CD4-positive, alpha-beta T cell treated with Interferon alpha-2 for 1 hour (primary cell): ENCODE measurements at regions not wholly inside any gene's neighbourhood (a gene's known extent, or its start where the extent isn't known, plus 50 kb on each side); places are given as distances from the start of the nearest gene placed in this dataset.
A peak's percentile ranks its signal among the peaks of the same experiment; 100 is the strongest.
"Not testable (repeated sequence)": the region's sequence is repeated elsewhere in the genome, so short reads cannot be mapped to it uniquely, and the experiment has no call there.

Experiments
- DNase-seq, 2 donors: peaks; one replicate each; pipeline ENCODE4 v3.0.0-alpha.2; 2020 to 2022

DNA sequence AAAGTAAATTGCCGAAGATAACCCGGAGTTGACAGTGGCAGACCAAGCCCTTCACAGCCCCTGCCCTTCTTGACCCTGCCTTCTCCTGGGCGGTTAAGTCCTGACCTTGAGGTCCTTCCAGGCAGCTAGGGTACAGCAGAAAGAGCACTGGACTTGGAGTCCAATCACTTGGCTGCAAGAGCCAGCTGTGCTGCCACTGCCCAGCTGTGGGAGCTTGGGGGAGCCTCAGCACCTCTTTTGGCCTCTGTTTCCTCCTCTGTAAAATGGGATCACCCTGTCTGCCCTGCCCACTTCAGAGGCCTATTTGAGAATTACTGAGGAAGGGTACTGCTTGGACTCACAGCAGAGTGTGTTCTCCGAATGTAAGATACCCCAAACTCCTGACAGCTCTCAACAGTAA, 66.2 kb upstream of the SMAD6 start:
- DNase-seq = no peak

DNA sequence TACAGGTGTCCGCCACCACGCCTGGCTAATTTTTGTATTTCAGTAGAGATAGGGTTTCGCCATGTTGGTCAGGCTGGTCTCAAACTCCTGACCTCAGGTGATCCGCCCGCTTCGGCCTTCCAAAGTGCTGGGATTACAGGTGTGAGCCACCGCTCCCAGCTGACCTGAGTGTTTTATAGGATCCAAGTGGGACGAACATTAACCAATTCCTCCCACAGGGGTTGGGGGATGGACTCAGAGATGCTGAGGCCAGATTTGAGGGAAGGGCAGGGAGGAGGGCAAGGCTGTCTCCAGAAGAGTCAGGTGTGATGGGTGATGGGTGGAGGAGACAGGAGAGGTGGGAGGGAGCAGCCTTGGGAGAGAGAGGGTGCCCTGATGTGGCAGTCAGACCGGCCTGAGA, 65.0 kb upstream of the SMAD6 start:
- DNase-seq = not testable (repeated sequence)

DNA sequence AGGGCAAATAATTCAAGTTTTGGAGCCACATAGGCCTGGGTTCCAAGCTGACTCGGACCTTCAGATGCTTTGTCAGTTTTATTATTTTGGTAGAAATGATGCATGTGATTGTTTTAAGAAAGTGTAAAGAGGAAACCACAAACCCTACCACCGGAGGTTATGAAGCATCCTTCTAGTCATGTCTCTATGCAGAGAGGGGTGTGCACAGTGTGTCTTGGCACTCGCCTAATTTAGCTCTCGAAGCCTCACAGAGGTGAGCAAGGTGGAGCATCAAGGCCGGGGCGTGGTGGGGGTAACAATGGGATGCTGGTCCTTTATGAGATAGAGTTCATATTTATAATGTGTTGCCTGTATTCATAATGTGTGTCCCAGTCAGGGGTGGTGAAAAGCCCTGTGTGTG, 63.7 kb upstream of the SMAD6 start:
- peak in 1 of 2 donors; percentile 11 for DNase-seq

DNA sequence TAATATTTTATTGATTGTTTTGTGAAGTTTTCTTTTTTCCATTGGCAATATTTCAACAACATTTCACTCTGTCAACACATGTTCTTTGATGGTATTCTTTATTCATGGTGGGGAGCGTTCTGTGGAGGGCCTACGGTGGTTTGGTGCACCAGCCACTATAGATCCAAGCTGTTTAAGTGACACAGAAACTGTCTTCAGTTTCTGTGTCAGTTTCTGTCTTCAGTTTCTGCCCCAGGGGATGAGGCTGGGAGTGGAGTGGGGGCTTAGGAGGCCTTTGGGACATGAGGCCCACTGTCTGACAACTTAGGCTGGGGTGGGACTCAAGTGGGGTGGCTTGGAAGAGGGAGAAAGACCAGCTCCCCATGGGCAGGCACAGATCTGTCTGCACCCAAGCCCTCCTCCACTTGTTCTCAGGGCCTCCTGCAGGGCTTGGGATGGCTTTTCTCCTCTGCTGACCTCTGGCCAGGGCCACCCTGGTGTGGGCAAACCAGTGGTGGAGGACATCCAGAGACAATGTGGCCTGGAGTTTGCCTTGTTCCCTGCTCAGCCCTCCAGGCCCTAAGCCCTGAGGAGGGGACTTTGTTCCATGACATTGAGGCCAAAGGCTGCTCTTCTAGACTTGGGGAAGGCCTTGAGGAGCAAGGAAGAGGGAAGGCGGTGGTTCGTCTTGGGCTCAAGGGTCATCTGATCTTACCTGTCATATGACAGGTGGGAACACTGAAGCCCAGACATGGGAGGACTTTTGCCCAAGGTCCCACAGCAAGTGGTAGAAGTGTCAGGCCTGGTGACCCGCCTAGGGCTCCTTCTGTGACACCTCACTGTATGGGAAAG, 60.3 kb upstream of the SMAD6 start:
- no peak for DNase-seq

DNA sequence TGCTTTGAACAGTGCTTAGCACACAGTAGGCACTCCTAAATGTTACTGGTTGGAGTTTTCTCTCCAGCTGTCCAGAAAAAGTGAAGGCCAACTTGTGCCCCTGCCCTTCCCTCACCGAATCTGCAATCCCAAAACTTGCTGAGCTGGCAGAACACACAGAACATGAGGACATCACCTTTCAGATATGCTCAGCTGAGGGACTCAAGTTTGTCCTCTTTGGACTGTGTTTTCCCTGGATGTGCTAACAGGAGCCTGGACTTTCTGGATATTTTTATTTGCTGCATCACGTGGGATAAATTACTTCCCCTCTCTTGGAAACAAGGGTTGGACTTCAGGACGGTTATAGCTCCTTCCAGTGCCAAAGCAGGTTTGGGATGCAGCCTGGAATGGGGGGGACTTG, 59.5 kb upstream of the SMAD6 start:
- DNase-seq = no peak

DNA sequence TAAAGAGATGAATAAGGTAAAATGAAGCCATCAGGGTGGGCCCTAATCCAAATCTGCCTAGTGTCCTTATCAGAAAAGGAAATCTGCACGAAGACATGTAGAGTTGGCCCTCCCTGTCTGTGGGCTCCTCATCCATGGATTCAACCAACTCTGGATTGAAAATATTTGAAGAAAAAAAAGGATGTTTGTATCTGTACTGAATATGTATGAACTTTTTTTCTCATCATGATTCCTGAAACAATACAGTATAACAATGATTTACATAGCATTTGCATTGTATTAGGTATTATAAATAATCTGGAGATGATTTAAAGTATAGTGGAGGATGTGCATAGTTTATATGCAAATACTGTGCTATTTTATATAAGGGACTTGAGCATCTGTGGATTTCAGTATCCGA, 59.0 kb upstream of the SMAD6 start:
- no peak for DNase-seq

DNA sequence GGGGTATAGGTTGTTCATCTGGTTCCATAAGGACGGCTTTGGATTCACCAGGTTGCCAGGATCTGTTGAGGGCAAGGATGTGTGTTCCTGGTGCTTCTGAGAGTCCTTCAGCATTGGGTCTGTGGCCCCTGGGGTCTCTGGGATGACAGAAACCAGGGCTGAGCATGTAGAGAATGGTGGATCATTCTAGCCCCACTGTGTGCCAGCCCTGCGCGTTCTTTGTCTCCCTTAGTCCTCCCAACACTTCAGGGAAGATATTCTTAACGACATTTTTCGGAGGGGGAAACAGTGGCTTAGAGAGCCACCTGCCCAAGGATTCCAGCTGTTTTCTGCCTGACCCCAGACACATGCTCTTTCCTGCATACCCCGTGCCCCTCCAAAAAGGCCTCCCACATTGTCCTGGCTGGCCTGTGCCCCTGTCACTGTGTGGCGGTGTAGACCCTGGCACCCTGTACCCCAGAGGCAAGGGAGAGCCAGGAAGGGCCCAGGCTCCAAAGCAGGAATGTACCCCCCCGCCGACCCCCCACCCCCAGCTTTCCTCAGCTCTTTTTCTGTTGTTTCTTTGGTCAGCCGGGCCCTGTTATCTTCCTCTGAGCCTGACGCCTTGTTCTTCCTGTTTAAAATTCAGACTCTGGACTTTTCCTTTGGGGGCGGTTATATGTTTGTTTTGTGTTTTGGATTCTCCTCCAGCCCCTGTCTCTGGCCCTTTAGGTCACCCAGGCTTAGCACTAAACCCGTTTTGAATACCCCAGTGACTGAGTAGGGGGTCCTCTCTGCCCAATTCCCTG, 57.8 kb upstream of the SMAD6 start:
- no peak for DNase-seq

DNA sequence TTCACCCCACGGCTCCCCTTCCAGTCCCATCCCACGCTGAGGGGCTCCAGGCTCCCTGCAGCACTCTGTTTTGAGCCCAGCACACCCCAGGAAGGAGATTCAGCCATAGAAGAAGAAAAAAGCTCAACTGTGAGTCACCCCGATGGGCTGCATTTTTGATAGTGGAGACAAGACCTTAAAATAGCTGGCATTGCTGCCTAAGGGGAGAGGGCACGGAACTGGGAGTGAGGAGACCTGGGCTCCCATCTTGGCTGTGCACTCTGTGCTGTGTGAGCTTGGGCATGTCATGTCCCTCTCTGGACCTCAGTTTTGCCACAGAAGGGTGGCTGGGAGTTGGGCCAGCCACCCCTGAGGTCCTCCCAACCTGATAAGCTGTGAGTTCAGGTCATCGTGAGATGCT, 57.2 kb upstream of the SMAD6 start:
- no peak for DNase-seq

DNA sequence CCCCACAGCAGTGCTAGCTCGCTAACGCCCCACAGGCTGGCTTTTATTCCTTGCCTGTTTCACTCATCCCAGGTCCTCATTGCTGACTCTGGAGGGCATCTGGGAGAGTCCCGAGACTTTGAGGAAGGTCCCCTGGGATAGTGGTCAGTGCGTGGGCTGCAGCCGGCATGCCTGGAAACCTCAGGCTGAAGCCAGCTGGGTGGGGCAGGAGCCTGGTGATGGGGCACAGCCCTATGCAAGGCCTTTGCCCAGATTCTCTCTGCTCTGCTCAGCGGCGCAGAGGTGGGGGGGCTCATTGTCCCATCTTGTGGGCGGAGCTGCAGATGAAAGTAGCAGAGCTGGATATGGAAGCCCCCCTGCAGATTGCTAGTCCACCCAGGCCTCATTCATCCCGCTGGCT, 55.7 kb upstream of the SMAD6 start:
- no peak for DNase-seq

DNA sequence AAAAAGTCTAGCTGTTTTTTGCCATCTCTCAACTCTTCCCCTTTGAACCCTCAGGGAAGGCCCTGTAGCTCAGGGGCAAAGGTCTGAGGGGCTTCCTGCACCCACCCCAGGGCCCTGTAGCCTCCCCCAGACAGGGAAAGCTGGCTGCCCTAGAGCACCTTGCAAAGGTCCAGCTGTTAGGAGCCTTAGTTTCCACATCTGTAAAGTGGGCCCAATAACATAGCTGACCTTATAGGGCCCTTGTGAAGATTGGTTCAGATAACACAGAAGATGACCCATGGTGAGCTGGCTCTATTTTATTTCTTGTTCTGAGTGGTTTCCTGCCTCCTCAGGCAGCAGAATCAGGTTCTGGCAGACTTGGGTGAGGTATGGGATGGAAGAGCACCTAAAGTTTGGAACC, 55.2 kb upstream of the SMAD6 start:
- DNase-seq = no peak

DNA sequence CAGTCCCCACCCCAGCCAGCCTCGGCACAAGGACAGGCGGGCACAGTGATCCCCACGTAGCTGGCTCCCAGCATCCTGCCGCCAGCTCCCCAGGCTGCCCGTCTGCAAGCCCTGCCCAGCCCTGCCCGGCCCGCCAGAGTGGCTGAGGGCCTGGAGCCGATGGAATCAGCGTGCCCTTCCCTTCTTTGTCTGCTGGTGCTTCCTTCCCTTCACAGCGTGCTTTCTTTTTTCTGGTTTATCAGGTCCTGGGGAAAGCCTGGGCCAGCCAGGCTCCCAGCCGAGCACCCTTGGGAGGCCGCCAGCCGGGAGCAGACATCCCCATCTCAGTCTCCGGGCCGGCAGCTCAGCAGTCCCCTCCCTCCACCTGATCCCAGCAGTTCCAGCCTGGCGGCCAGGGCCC, 54.7 kb upstream of the SMAD6 start:
- no peak for DNase-seq

DNA sequence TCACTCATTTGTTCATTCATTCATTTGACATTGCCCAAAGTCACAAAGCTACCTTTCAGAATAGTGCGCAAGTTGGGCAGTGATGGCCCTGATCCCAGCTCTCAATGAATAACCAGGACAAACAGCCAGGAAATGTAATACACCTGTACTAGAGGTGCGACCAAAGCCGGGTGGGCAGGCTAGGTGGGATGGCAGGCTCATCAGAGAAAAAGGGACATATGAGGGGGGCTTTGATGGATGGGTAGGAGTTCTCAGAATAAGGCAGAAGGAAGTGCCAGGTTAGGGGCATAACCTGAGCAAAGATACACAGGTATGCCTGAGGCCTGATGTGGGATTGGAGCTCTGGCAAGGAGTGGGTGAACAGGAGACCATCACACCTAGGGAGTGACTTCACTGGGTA, 53.4 kb upstream of the SMAD6 start:
- DNase-seq = no peak

DNA sequence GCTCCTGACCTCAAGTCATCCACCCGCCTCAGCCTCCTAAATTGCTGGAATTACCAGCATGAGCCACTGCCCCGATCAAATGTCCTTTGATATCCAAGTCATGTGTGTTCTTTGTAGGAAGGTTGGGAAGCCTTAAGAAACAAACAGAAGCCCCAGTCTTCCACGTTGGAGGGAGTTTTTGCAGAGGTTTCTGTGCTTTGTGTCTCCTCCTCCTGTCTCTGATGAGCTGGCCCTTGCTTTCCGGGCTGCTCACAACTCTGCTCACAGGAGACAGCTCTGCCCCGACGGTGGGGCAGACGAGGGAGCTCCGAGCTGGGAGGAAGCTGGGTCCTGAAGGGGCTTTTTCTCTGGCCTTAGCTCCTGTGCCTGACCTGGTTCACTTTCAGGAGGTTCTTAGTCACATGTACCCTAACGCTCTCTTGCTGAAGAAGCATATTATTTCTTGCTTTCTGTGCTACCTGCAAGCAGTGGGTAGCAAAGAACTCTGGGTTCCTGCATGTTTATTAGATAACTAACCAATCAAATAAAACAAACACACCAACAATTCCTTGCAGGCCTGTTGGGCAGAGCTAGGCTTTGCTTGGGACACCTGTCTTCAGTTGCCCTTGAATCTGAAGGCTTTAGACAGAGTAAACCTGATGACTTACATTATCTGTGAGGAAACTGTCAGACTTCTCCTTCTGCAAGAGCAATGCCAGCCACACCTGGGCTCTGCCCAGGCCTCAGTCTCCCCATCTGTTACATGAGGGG, 52.6 kb upstream of the SMAD6 start:
- DNase-seq = no peak

DNA sequence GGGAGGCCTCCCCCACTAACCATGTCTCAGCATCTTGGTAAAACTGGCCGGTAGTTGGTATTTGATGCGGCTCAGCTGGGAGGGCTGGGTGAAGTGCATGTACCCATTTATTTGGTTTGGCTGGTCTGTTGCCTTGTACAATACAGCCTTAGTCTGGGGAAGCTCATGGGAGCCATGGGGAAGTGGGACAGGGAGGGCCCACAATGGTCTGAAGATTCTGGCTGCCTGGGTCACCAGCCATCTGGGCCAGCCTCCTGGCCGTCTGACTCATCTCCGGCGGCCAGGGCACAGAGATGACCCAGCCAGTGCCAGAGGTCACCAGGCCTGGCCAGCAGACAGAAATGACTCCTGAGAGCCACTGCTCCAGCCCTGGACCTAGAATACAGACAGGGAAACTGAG, 51.6 kb upstream of the SMAD6 start:
- DNase-seq = no peak

DNA sequence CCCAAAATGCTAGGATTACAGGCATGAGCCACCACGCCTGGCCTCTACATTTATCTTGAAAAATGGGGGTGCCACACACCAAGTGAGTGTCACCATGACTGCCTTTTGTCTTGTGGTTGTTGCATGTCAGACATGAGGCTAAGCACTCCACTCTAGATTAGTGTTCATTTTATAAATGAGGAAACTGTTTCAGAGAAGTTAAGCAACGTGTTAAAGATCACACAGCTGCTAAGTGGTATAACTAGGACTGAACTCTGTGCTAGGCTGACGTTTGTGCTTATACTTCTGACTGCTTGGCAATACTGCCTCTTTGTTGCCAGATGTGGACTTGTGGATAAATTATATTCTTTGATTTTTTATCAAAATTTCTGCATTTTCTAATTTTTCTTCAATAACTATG, 50.8 kb upstream of the SMAD6 start:
- DNase-seq = no peak

DNA sequence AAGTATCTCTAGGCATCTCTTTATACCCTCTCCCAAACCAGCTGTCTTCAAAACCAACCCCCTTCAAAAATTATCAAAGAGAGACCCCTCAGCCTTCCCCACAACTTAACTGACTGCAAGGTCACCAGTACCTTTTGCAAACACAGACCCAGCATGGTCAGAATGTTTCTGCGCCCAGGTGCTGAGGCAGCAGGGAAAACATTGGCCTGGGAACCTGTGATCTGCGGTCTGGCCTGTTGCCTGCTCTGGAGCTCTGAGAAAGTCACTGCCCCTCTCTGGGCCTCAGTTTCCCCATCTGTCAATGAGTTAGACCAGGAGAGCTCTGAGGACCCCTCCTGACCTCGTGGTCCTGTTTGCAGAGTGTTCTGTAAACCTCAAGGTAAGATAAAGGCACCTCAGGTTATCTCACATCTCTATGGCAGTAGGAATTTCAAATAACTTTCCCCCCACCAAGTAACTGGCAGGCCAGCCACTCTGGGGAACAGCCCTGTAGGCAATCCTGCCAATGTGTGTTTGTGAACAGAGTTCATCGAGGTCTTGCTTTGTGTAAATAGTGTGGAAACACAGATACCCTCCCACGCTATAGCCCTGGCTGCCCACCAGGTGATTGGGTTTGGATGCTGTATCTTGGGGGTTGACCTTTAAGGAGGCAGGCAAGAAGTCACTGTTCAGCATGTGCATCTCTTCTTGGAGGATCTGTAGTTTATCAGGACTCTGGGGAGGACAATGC, 50.0 kb upstream of the SMAD6 start:
- DNase-seq = no peak
